Mesothelial cell of epicardium (in vitro differentiated cells): ENCODE measurements at regions not wholly inside any gene's neighbourhood (a gene's known extent, or its start where the extent isn't known, plus 50 kb on each side); places are given as distances from the start of the nearest gene placed in this dataset.

Experiments
- DNase-seq, 2 experiments: peaks; one replicate each; pipeline ENCODE4 v3.0.0; 2021; ENCODE audit warnings: low spot score in 2 of 2; ENCODE audit not compliant: unreplicated experiment in 2 of 2
- H3K27ac Mint-ChIP-seq: 2 replicates; pipeline ENCODE4 v1.8.0; 2021; ENCODE audit warnings: mixed read lengths
- H3K27me3 Mint-ChIP-seq: 2 replicates; pipeline ENCODE4 v1.8.0; 2021; ENCODE audit warnings: low read depth, mixed read lengths
- H3K36me3 Mint-ChIP-seq: 2 replicates; pipeline ENCODE4 v1.8.0; 2021; ENCODE audit warnings: mixed read lengths
- H3K4me1 Mint-ChIP-seq: 2 replicates; pipeline ENCODE4 v1.8.0; 2021; ENCODE audit warnings: mixed read lengths
- H3K4me3 Mint-ChIP-seq: 2 replicates; pipeline ENCODE4 v1.8.0; 2021; ENCODE audit warnings: mild to moderate bottlenecking, moderate library complexity, mixed read lengths
- H3K9me3 Mint-ChIP-seq: 2 replicates; pipeline ENCODE4 v1.8.0; 2021; ENCODE audit warnings: mixed read lengths
- TF ChIP-seq, protein P1 (sequence below): fragments of 200-600 bp; sonication (generic); IDR thresholded peaks from one replicate; pipeline ENCODE4 v1.5.0; 2021; ENCODE audit warnings: antibody characterized with exemption; ENCODE audit not compliant: unreplicated experiment

- Mint-ChIP-seq H3K27ac (no peak overlapping the region), H3K9me3 (no peaks in the 10 kb centered on the region), H3K4me1 (peaks cover 27% of the 10 kb centered on the region), H3K36me3 (no peaks in the 10 kb centered on the region), H3K4me3 (no peak overlapping the region), H3K27me3 (no peaks in the 10 kb centered on the region)
- TF ChIP-seq, protein P1, sequence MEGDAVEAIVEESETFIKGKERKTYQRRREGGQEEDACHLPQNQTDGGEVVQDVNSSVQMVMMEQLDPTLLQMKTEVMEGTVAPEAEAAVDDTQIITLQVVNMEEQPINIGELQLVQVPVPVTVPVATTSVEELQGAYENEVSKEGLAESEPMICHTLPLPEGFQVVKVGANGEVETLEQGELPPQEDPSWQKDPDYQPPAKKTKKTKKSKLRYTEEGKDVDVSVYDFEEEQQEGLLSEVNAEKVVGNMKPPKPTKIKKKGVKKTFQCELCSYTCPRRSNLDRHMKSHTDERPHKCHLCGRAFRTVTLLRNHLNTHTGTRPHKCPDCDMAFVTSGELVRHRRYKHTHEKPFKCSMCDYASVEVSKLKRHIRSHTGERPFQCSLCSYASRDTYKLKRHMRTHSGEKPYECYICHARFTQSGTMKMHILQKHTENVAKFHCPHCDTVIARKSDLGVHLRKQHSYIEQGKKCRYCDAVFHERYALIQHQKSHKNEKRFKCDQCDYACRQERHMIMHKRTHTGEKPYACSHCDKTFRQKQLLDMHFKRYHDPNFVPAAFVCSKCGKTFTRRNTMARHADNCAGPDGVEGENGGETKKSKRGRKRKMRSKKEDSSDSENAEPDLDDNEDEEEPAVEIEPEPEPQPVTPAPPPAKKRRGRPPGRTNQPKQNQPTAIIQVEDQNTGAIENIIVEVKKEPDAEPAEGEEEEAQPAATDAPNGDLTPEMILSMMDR: no peak
- DNase-seq: no peak
Observed at GRCh38 chr16:29317269-29317668, 89.2 kb downstream of the NPIPB11 start.

- TF ChIP-seq, protein P1: no peak
- H3K4me3 Mint-ChIP-seq: no peak overlapping the region
Observed at GRCh38 chr16:29316761-29317183, 89.7 kb downstream of the NPIPB11 start.

DNA sequence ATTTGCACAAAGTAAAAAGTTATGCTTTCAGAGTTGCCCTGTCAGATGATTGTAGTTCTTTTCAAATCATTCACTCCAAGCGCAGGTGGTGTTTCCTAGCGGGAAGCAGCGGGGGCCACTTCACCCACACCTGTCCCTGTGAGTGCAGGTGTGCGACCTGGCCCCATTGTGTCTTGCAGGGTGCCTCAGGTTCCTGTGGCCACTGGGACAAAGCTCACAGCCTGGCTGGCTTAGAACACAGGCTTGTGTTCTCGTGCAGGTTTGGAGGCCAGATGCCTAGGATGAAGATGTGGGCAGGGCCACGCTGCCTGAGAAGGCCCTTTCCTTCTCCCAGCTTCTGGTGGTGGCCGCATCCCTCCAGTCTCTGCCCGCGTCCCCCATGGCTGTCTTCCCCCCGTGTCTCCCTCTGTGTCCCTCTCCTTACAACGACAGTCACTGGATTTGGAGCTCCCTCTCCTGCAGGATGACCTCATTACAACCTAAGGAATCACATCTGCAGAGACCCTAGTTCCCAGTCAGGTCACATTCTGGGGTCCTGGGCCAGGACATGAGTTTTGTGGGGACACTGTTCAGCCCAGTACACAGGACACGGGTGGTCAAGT, 90.5 kb downstream of the NPIPB11 start:
- TF ChIP-seq, protein P1: no peak
- Mint-ChIP-seq H3K27me3 (no peaks in the 10 kb centered on the region), H3K27ac (peak overlapping the region; percentile 47), H3K4me1 (peaks cover 25% of the 10 kb centered on the region), H3K4me3 (no peak overlapping the region), H3K9me3 (no peaks in the 10 kb centered on the region), H3K36me3 (no peaks in the 10 kb centered on the region)
- DNase-seq: no peak

More at GRCh38 chr16:29316761-29317183, 89.7 kb downstream of the NPIPB11 start:
- H3K36me3 Mint-ChIP-seq: no peaks in the 10 kb centered on the region
- H3K9me3 Mint-ChIP-seq: no peaks in the 10 kb centered on the region
- no peaks in the 10 kb centered on the region for H3K27me3 Mint-ChIP-seq
- H3K4me1 Mint-ChIP-seq: peaks cover 27% of the 10 kb centered on the region
- DNase-seq: no peak
- no peak overlapping the region for H3K27ac Mint-ChIP-seq

DNA sequence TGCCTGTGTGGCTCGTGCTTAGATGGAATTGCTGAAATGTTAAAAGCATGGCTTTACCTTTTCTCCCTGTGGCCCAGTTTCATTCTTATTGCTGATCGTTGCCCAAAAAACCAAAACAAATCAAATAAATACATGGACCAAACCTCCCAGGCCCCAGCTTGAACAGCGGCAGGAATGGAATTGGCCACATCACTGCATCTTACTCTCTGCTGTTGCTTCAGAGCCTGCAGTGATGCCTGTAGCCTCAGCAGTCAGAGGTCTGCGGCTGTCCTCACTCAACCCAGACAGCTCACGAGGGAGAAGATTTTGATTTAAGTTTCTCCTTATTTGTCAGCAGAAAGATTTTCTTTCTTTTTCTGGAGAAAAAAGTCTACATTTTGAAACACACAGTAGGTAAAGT, 91.5 kb downstream of the NPIPB11 start:
- Mint-ChIP-seq H3K4me1 (peaks cover 25% of the 10 kb centered on the region), H3K4me3 (no peak overlapping the region), H3K36me3 (no peaks in the 10 kb centered on the region), H3K27ac (no peak overlapping the region), H3K27me3 (no peaks in the 10 kb centered on the region), H3K9me3 (no peaks in the 10 kb centered on the region)
- TF ChIP-seq, protein P1: no peak
- DNase-seq: no peak

GRCh38 chr16:29314292-29314934, 92.1 kb downstream of the NPIPB11 start:
- H3K36me3 Mint-ChIP-seq: no peaks in the 10 kb centered on the region

More at GRCh38 chr16:29314292-29314934, 92.1 kb downstream of the NPIPB11 start:
- Mint-ChIP-seq H3K27me3 (no peaks in the 10 kb centered on the region), H3K4me1 (peaks cover 25% of the 10 kb centered on the region), H3K4me3 (no peak overlapping the region), H3K9me3 (no peaks in the 10 kb centered on the region), H3K27ac (no peak overlapping the region)
- TF ChIP-seq, protein P1: no peak
- no peak for DNase-seq
